BJ (cell line): ENCODE measurements at regions not wholly inside any gene's neighbourhood (a gene's known extent, or its start where the extent isn't known, plus 50 kb on each side); places are given as distances from the start of the nearest gene placed in this dataset.

Experiments used
- CTCF ChIA-PET: fragments of 350-600 bp; formaldehyde crosslinking; extraction: SDS; loops from one replicate; lab custom pipeline; 2021; ENCODE audit warnings: antibody characterized with exemption, inconsistent platforms; lab: Yijun Ruan, JAX
- POLR2A ChIA-PET: fragments of 300-600 bp; sonication (Branson Sonifier 250); formaldehyde crosslinking; extraction: SDS; loops from one replicate; lab custom pipeline; 2021; ENCODE audit warnings: antibody characterized with exemption; lab: Charles Lee
- DNase-seq: peaks from one replicate; pipeline ENCODE4 v3.0.0-alpha.2; 2011; ENCODE audit warnings: low read depth
- H3K27me3 ChIP-seq: 2 replicates; pipeline ENCODE4 v1.6.0; 2011; ENCODE audit warnings: low read length; ENCODE audit not compliant: control insufficient read depth, insufficient read depth
- H3K36me3 ChIP-seq: 2 replicates; pipeline ENCODE4 v1.5.1; 2011; ENCODE audit warnings: low read length; ENCODE audit not compliant: control insufficient read depth, insufficient read depth
- H3K4me3 ChIP-seq: 2 replicates; pipeline ENCODE4 v1.5.1; 2011; ENCODE audit warnings: low read depth, mild to moderate bottlenecking, control low read depth, low read length
- TF ChIP-seq, protein P1 (sequence below): IDR thresholded peaks from 2 replicates; pipeline ENCODE4 v1.5.1; 2011; ENCODE audit warnings: low read depth, mild to moderate bottlenecking, control low read depth, inconsistent platforms, low read length, moderate library complexity; ENCODE audit not compliant: insufficient read depth

GRCh38 chr20:50245498-50246366 lies 55.1 kb downstream of the CEBPB start:
- TF ChIP-seq, protein P1, sequence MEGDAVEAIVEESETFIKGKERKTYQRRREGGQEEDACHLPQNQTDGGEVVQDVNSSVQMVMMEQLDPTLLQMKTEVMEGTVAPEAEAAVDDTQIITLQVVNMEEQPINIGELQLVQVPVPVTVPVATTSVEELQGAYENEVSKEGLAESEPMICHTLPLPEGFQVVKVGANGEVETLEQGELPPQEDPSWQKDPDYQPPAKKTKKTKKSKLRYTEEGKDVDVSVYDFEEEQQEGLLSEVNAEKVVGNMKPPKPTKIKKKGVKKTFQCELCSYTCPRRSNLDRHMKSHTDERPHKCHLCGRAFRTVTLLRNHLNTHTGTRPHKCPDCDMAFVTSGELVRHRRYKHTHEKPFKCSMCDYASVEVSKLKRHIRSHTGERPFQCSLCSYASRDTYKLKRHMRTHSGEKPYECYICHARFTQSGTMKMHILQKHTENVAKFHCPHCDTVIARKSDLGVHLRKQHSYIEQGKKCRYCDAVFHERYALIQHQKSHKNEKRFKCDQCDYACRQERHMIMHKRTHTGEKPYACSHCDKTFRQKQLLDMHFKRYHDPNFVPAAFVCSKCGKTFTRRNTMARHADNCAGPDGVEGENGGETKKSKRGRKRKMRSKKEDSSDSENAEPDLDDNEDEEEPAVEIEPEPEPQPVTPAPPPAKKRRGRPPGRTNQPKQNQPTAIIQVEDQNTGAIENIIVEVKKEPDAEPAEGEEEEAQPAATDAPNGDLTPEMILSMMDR, result no peak
- Histone ChIP-seq H3K36me3 (no peaks in the 10 kb centered on the region), H3K4me3 (no peak overlapping the region), H3K27me3 (no peaks in the 10 kb centered on the region)
- POLR2A ChIA-PET, result interaction anchor here (0.6 kb wide), 1 partner anchor 54 kb away, joined by 7 read pairs; no protein-coding TSS in a partner anchor
- CTCF ChIA-PET, result interaction anchor here (1.2 to 1.7 kb wide), 3 partner anchors 10 to 58 kb away, joined by 3 to 5 read pairs (median 3); no protein-coding TSS in a partner anchor
- no peak for DNase-seq

GRCh38 chr20:50246367-50247195 lies 56.0 kb downstream of the CEBPB start:
- DNase-seq, result no peak
- TF ChIP-seq, protein P1, result no peak
- Histone ChIP-seq H3K27me3 (no peaks in the 10 kb centered on the region), H3K4me3 (no peak overlapping the region), H3K36me3 (no peaks in the 10 kb centered on the region)
- CTCF ChIA-PET, result interaction anchor here (1.7 kb wide), 1 partner anchor 11 kb away, joined by 5 read pairs; no protein-coding TSS in a partner anchor
- POLR2A ChIA-PET, result no interaction called here

DNA sequence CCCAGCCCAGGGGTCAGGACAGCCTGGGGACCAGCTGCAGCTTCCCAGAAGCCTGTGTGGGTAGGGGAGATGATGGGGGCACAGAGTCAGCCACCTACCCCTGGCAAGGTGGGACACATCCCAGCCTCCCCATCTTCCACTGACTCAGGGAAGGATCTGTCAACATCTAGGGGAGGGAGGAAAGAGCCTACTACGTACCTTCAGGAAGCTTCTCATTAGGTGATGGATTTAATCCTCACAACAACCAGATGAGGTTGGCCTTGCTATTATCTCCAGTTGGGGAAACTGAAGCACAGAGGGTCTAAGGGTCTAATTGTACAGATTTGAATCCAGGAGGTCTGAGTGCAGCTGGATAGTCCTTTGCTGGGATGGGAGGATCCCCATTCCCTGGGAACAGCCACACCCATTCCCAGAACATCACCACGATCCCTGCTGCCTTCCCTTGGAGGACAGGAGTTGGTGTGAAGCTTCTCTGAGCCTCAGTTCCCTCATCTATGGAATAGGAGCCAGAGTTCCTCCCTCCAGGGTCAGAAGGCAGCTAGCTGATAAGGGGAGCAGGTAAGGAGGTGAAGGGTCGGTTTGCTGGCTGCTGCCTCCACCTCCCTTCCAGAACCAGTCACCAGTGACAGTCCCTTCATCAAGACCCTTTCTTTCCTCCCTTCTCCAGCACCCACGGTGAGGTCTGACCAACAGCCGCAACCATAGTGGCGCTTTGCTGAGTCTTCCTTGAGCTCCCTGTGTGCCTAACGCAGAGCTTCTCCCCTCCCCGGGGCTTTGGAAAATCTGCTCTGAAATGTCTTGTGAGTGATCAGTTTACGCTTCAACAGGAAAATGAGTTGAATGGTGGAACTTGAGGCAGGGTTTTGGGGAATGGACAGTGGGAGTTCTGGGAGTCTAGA lies 56.8 kb downstream of the CEBPB start:
- Histone ChIP-seq H3K27me3 (no peaks in the 10 kb centered on the region), H3K36me3 (no peaks in the 10 kb centered on the region), H3K4me3 (no peak overlapping the region)
- no peak for DNase-seq
- POLR2A ChIA-PET, result no interaction called here
- CTCF ChIA-PET, result no interaction called here
- TF ChIP-seq, protein P1, result no peak

GRCh38 chr20:50248104-50248641 lies 57.5 kb downstream of the CEBPB start:
- POLR2A ChIA-PET, result no interaction called here
- Histone ChIP-seq H3K36me3 (no peaks in the 10 kb centered on the region), H3K27me3 (no peaks in the 10 kb centered on the region), H3K4me3 (no peak overlapping the region)
- DNase-seq, result no peak
- CTCF ChIA-PET, result no interaction called here
- TF ChIP-seq, protein P1, result no peak
